ENCODE measurements at regions not wholly inside any gene's neighbourhood (a gene's known extent, or its start where the extent isn't known, plus 50 kb on each side); places are given as distances from the start of the nearest gene placed in this dataset.

DNA sequence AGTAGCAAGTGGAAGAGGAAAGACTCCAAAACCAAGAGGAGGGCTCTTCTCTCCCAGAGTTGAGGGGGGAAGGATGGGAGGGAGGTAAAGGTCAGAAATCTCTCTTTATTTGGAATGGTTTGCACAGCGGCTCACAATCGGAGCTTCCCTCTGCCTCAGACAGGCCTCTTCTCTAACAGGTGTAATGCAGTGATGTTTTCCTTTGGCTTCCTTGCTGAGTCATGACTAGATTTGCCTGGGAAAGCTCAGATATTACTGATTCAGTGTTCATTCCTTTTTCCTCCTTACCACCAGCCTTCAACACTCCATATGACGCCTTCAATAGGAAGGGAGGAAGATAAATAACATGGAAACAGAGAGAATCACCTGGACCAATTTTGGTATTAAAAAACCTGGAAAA, 136.6 kb downstream of the RNF152 start:
- DNase-seq, result no peak

DNA sequence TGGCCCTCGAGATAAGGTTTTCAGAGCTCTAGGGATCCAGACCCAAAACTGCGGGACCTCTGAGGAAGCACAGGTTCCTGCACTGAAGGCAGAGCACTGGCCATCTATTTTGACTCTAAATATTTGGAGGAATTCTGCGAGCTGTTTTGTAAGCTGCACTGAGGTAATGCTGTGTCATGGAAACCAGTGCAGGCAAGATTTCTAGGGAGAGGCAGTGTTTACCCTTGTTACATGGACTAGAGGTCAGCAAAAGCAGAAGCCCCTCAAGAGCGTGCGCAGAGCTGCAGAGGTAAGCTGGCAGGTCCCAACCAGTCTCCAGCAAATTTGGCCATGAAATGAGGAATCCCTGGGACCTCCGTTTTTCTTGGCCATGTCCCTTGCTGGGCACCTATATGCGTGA, 137.3 kb downstream of the RNF152 start:
- no peak for DNase-seq

DNA sequence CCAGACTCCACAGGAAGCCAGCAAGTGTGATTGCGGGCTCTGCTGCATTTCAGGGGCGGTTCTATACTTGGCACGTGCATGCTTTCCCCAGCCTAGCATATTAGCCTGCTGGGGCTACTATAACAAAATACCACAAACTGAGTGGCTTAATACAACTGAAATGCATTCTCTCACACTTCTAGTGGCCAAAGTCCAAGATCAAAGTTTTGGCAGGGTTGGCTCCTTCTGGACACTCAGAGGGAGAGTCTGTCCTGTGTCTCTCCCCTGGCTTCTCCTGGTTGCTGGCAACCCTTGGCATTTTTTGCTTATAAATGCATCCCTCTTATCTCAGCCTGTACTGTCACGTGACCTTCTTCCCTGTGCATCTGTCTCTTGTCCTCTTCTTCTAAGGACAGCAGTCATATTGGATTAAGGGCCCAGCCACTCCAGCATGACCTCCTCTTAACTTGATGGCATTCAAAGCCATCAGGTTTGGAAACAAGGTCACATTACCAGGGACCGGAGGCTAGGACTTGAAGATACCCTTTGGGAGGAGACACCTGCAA, 138.7 kb downstream of the RNF152 start:
- DNase-seq, result no peak

DNA sequence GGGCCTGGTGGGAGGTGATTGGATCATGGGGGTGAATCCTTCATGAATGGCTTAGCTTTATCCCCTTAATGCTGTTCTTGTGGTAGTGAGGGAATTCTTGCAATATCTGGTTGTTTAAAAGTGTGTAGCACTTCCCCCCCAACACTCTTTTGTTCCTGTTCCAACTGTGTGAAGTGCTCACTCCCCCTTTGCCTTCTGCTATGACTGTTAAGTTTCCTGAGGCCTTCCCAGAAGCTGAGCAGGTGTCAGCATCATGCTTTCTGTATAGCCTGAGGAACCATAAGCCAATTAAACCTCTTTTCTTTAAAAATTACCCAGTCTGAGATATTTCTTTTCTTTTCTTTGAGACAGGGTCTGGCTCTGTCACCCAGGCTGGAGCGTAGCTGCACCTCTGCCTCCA, 139.4 kb downstream of the RNF152 start:
- no peak for DNase-seq

DNA sequence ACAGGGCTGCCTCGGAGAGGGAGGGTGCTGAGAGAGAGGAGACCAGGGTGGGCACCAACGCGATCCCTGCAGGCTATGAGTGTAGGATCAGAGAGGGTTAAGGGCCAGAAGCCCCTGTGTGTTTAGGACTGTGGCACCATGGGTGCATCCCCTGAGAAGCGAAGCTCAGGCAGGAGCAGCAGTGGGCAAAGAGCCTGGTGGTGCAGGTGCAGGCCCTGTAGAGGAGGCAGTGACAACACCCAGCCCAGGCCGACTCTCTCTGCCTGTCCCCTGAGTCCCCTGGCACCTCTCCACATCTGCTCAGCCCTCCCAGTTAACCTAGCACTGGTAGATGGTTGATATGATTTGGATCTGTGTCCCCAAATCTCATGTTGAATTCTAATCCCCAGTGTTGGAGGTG, 139.8 kb downstream of the RNF152 start:
- DNase-seq, result no peak

DNA sequence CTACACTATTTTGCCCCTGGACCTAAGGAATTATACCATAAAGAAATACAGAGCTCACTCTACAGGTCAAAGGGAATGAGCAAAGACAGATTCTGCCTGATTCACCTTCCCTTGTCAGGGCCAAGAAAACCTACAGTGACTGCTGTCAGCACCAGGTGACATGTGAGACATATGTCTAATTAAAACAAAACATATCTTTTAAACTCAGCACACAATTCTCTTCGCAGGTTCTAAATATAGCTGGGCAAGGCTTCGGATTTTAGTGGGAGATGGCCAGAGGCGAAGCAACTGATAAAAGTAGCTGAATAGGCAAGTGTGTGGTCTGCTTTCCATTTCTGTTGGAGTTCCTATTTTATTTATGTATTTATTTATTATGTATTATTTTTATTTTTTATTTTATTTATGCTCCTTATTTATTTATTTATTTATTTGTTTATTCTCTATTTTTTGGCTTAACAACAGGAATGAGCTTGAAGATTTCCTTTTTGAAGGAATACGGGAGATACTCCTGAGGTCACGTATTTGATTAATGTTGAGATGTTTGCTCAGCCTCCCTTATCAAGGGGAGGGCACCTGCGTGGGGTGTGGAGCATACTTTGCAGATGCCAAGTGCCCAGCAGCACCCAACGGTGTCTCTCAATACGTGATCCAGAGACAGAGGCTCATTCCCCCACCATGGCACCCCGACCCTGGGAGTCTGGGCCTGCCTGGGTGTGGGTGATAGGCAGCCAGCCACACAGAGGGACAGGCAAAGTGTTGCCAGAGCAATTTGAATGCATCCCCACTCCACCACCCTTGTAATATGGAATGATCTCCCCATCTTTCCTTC, 141.8 kb downstream of the RNF152 start:
- no peak for DNase-seq

DNA sequence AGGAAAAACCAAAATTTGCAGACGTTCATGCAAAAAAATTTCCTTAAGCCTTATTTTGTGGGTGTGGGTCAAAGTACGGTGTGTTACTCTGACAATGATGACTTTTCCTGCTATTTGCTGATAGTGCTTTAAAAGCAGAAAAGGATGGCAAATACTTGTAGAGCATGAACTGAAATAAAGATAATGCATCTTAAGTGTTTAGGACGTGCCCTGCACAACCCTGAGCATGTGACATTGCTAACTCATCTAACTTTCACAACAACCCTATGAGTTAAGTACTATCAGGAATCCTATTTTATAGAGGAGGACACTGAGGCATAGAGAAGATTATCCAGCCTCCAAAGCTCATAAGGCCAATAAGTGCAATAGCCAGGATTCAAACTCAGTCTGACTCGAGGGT, 143.3 kb downstream of the RNF152 start:
- no peak for DNase-seq

DNA sequence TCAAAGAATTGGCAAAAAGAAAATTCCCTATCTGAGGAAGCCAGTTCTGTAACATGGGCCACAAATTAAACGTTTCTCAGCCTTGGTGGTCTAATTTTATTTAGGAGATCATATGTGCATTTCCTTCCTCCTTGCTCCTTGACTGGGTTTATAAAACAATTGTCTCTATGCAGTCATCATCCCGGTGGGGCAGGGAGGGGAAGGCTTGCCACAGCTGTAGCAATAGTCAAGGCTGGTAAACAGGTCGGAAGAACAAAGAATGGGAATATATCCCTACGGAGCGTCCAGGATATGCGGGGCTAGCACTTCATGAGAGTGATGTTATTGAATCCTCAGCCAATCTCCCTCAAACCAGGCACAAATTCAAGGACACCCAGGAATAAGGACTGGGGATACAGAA, 143.8 kb downstream of the RNF152 start:
- no peak for DNase-seq

DNA sequence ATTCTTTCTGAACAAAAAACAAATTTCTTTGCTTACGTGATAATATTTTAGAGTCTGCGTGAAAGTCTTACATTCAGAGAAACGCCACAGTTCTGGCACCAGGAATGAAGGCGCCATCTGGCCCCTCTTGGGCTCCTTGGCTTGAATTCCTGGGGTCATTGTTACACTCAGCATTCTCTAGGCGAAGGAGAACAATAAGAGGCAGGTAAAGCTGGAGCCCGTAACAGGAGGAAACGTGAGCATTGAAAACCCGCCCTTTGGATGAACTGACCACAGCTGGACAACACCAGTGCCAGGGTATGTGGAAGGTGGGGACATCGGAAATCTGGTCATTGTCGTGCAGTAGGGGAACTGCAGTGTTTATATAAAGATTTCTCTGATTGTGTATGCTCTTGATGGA, 144.8 kb downstream of the RNF152 start:
- no peak for DNase-seq

DNA sequence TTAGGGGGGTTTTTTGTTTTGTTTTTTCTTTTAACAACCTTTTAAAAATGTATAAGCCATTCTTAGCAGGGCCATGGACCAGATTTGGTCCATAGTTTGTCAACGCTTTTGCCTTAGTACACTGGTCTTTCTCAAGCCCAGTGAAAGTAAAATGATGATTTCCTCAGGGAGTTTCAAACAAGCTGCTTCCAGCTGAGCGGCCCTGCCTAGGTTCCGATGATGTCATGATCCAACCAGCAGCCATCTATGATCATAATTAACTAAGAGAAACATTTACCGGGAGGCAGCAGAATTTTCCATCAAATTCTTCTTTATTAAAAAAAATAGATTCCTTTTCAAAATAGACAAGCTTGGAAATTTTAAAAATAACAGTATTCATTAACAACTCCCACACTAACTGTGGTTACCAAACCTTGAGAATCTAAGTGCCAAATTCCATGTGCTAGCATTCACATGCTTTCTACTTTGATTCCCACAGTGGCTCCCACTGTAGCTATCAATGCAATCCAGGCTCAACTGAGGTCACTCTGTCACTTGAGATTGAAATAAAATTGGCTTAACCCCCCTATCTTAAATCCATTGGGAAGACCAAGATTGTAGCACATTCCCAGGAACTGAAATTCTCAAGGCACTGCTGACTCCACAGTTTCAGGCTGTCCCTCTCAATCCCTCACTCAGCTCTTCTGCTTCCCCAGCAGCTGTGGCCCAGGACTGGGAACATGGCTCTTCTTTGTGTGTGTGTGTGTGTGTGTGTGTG, 148.9 kb downstream of the RNF152 start:
- DNase-seq, result no peak

DNA sequence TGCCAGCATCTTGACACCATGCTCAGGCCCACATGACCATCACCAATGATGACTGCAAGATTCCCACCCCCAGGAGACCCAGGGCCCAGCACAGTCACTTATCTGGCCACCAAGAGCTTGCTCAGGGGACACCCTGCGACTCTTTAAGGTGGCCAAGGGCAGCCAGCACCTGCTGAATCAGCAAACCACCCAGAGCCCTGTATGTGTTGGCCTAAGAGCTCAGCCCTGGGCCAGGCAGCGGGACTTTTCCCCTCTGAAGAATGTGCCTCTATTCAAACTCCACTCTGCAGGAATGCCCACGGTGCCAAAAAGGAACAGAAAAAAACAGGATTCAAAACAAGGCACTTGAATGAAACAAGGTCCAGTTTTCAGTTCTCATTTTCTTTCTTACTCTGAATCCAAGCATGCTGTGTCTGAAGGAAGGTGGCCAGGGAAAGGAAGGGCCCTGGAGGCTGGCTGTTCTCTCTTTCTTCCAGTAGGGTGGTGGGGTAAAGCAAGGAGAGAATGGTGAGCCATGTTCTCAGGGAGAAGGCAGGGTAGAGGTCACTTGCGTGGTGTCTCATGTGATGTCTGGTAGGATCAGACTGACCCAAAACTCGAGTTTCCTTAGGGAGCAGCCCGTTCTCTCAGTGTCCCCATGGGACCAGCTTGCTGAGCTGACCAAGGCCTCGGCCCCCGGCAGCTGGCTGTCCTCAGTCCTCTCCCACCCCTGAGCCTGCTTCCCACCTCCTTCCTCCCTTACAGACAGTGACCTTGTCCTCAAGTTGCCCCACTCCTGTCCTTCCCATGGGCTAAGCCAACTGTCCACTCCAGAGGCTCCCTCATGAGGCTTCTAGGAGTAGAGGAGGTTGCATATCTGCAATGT, 150.0 kb downstream of the RNF152 start:
- no peak for DNase-seq

DNA sequence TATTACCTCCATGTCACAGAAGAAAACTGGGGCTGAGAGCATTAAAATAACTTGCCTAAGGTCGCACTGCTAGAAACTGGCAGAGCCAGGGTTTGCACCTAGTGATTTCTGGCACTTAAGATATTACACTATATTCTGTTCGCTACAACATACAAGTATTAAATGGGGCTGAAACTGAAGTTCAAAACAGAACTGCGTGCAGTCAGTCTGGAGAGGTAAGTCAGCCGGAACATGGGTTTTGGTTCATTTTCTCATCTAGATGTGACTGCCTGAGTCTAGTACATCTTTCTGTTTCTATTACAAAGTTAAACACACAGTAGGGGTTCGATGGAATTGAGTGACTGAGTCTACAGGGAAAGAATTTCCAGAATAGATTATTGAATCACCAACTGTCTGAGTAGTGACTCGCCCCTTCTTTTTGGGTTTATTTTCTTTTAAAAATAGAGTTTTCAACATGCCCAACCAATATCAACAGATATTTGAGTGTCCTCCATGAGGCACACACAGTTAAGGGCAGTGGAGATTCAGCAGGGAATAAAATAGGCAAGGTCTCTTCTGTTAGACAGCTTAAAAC, 150.8 kb downstream of the RNF152 start:
- no peak for DNase-seq

DNA sequence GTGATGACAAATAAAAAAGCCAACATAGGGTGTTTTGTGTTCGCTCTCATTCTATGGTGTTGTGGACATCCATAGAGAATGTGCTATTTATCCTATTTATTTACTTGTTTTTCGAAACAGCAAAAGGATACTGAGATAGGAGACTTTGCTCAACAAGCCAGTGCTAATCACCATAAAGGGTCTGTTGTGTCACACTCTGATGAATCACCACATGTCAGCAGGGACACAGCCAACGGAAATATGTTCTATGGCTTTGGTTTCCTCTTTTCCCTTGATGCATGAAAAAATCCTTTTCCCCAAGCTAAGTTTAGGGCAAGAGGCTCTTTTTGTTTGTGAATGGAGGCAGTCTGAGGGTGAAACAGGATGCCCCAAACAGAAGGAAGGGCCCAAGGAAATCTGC, 154.3 kb downstream of the RNF152 start:
- no peak for DNase-seq

DNA sequence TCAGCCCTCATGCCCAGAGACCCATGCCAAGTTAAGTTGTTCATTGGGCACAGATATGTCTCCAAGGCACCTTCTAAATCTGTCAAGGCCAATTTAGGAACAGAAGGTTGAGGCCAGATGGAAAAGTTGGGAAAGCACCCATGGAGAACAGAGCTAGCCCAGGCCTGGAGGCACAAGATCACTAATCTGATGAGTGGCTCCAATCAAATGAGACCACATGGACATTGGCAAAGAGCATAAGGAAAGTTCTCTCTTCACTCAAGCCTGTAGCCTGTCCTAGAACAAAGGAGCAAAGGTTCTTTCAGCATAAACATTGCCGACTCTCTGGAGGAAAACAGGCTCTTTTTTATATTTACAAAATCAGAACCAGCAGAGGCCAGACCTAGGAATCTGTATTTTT, 154.8 kb downstream of the RNF152 start:
- no peak for DNase-seq

DNA sequence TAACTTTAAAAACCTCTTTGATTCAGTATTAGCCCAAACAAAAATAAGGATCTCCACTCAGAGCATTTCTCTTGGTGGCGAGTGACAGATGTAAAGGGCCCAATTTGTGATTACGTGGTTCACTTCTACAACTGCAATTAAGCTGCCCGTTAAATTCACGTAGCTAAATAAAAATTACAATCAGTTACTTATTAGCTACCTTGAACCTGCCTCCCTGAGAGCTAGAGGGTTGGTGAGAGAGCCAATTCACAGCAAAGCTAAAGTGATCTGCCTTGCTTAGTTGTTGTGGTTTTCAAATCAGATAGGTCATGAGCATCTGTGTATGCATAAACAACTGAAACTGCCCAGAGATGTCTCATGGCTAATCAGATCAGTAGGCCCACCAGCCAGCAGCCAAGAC, 156.7 kb downstream of the RNF152 start:
- no peak for DNase-seq

DNA sequence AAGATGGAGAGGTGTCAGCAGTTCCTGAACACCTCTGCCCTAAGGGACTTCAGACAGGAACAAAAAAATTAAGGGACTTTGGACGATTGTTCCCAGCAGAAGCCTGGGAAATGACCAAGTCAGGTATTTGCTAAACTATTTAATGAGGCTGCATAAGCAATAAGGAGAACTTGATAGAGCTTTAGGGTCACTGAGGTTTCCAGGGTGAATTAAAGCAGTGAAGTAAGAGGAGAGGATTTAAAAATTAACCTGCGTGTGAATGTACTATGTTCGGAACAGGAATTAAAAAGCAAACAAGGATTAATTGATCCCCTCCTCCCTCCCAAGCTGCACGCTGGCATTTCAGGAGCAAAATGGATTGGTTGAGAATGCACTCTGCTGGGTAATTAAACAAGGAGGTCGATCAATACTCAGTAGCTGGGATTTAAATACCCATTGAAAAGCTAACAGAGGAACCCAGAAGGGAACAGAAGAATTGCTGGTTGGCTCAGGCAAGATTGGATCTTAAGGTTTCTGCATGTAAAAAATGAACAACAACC, 157.2 kb downstream of the RNF152 start:
- DNase-seq, result no peak

DNA sequence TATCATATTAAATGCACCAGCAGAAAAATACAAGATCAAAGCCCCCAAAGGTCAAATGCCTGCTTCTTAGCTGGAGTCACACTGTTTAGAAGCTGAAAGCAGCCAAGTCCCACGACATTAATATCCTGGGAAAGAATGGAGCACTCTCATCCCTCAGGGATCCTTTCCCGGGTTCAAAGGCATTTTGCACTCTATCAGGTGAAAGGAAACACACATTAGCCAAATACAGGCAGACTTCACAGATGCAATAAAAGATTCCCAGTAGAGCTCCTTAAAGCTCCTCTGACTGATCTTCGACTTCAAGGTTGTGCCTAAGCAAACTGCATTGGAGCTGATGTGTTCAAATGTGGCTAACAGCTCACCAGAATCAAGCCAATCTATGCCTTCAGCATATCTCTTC, 158.4 kb downstream of the RNF152 start:
- no peak for DNase-seq

DNA sequence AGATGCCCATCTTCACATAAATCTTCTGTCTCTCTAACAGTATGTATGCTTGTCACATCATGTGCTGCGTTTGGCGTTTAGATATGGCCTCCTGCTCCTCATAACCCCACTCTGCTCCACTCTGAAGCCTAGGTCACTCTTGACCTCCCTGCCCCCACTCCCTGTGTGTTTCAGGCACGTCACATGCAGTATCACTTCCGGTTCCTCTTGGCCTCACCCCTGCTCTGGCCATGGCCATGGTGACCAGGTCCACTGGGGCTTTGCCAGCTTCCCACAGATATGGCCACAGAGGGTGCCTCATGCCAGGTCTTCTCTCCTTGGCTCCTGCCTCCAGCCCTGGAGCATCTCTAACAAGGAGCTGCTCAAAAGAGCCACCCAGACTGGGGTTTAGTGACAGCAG, 160.0 kb downstream of the RNF152 start:
- no peak for DNase-seq

DNA sequence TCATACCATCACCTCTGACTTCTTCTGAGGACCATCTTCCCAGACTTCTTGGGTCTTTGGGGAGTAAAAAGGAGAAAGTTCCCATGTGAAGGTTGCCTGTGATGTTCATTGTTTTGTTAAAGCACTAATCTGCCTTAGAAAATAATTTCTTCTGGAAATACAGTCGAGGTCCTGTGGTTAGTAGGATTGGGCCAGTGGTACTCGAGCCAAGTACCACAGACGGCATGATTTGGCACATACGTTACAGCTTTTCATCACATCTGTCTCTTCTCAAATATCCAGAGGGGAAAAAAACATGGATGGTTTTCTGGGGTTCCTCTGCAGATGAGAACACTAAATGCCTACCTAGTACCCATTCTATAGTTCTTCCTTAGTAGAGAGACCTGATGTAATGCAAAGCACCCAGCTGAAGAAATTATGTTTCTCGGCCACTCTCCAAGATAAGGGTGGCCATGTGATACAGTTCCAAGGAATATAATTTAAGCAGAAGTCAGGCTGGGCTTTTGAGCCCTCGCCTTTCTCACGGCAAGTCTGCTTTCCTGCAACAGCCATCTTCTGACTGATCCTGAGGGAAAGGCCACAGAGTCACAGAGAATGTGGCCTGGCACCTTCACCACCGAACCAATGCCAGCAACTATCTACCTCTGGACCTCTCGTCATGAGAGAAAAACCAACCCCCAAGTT, 161.0 kb downstream of the RNF152 start:
- no peak for DNase-seq

DNA sequence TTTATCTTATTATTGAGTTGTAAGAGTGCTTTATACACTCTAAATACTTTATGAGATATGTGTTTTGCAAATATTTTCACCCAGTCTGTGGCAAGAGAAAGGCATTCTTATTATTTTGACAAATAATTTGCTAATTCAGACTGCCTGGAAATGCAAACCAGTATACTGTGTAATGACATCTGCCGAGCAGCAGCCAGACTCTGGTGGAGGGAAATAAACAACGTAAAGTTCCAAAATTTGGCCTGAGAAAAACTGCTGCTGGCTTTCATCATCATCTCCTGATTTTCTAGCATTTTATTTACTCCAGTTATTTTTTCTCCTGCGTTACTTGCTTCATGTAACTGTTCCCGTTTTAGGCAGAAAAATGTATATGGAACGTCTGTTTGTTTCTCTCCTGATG, 161.6 kb downstream of the RNF152 start:
- DNase-seq, result no peak

DNA sequence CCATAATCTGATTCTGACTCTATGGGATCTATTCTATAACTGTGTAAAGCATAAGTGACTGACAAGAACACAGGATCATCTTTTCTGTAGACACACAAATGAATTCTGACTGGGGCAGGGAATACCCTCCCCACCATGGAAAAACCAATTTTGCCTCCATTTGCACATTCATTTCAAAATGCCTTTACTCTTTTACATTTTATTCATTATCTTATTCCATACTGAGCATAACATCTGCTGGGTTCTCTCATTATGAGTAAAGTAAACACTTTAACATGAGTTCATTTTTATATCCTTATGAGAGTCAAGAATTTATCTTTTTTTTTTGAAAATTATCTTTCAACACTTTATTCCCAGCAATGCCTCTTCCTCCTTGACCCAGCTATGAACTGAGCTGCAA, 163.5 kb downstream of the RNF152 start:
- no peak for DNase-seq
